Chondrocyte (in vitro differentiated cells): ENCODE measurements at regions not wholly inside any gene's neighbourhood (a gene's known extent, or its start where the extent isn't known, plus 50 kb on each side); places are given as distances from the start of the nearest gene placed in this dataset.

Experiments used
- DNase-seq: peaks from one replicate; pipeline ENCODE4 v3.0.0; 2021; ENCODE audit warnings: mixed read lengths, low spot score
- H3K27ac Mint-ChIP-seq: one replicate; pipeline ENCODE4 v1.8.0; 2021; ENCODE audit warnings: mild to moderate bottlenecking, moderate library complexity, mixed read lengths; ENCODE audit not compliant: unreplicated experiment
- H3K27me3 Mint-ChIP-seq: 2 replicates; pipeline ENCODE4 v1.8.0; 2021; ENCODE audit warnings: low read depth, mixed read lengths
- H3K36me3 Mint-ChIP-seq: 2 replicates; pipeline ENCODE4 v1.8.0; 2021; ENCODE audit warnings: low read depth, mixed read lengths
- H3K4me1 Mint-ChIP-seq: 2 replicates; pipeline ENCODE4 v1.8.0; 2021; ENCODE audit warnings: low read depth, mild to moderate bottlenecking, mixed read lengths
- H3K4me3 Mint-ChIP-seq: one replicate; pipeline ENCODE4 v1.8.0; 2021; ENCODE audit warnings: mild to moderate bottlenecking, moderate library complexity, mixed read lengths; ENCODE audit not compliant: unreplicated experiment
- H3K9me3 Mint-ChIP-seq: 2 replicates; pipeline ENCODE4 v1.8.0; 2021; ENCODE audit warnings: low read depth, mixed read lengths
- CTCF ChIP-seq: fragments of 200-600 bp; sonication (generic); IDR thresholded peaks from 2 replicates; pipeline ENCODE4 v1.5.0; 2021; ENCODE audit warnings: antibody characterized with exemption, mild to moderate bottlenecking, moderate library complexity

GRCh38 chr2:7598402-7598801 is 681.2 kb downstream of the RNF144A start:
- H3K27ac Mint-ChIP-seq, result no peak overlapping the region
- peaks cover 8% of the 10 kb centered on the region for H3K27me3 Mint-ChIP-seq
- no peaks in the 10 kb centered on the region for H3K4me1 Mint-ChIP-seq
- no peak overlapping the region for H3K4me3 Mint-ChIP-seq
- TF ChIP-seq CTCF, result no peak
- DNase-seq, result no peak
- no peaks in the 10 kb centered on the region for H3K9me3 Mint-ChIP-seq
- H3K36me3 Mint-ChIP-seq, result no peaks in the 10 kb centered on the region

- no peak overlapping the region for H3K4me3 Mint-ChIP-seq
- DNase-seq, result no peak
- peaks cover 8% of the 10 kb centered on the region for H3K27me3 Mint-ChIP-seq
- no peaks in the 10 kb centered on the region for H3K36me3 Mint-ChIP-seq
- H3K9me3 Mint-ChIP-seq, result no peaks in the 10 kb centered on the region
- H3K4me1 Mint-ChIP-seq, result no peaks in the 10 kb centered on the region
- TF ChIP-seq CTCF, result no peak
- no peak overlapping the region for H3K27ac Mint-ChIP-seq
Measured at GRCh38 chr2:7599462-7600258, 682.4 kb downstream of the RNF144A start.

- DNase-seq, result no peak
- Mint-ChIP-seq H3K36me3 (no peaks in the 10 kb centered on the region), H3K27ac (no peak overlapping the region), H3K4me1 (no peaks in the 10 kb centered on the region), H3K4me3 (no peak overlapping the region), H3K27me3 (peaks cover 6% of the 10 kb centered on the region), H3K9me3 (no peaks in the 10 kb centered on the region)
- no peak for TF ChIP-seq CTCF
Measured at GRCh38 chr2:7601990-7602389, 684.8 kb downstream of the RNF144A start.

GRCh38 chr2:7604456-7604855 is 687.2 kb downstream of the RNF144A start:
- TF ChIP-seq CTCF, result no peak
- no peak overlapping the region for H3K27ac Mint-ChIP-seq
- no peak for DNase-seq

GRCh38 chr2:7607441-7608173 is 690.4 kb downstream of the RNF144A start:
- no peaks in the 10 kb centered on the region for H3K9me3 Mint-ChIP-seq
- no peaks in the 10 kb centered on the region for H3K36me3 Mint-ChIP-seq
- TF ChIP-seq CTCF, result no peak
- no peaks in the 10 kb centered on the region for H3K4me1 Mint-ChIP-seq
- H3K27ac Mint-ChIP-seq, result no peak overlapping the region
- no peak overlapping the region for H3K4me3 Mint-ChIP-seq
- DNase-seq, result no peak
- H3K27me3 Mint-ChIP-seq, result no peaks in the 10 kb centered on the region

More at GRCh38 chr2:7604456-7604855, 687.2 kb downstream of the RNF144A start:
- Mint-ChIP-seq H3K27me3 (no peaks in the 10 kb centered on the region), H3K36me3 (no peaks in the 10 kb centered on the region), H3K4me3 (no peak overlapping the region), H3K9me3 (no peaks in the 10 kb centered on the region), H3K4me1 (no peaks in the 10 kb centered on the region)
